NCI-H2029 (cell line): ENCODE measurements at regions not wholly inside any gene's neighbourhood (a gene's known extent, or its start where the extent isn't known, plus 50 kb on each side); places are given as distances from the start of the nearest gene placed in this dataset.
A peak's percentile ranks its signal among the peaks of the same experiment; 100 is the strongest.

Source experiments
- DNase-seq: peaks from one replicate; lab custom pipeline; 2025; lab: John Stamatoyannopoulos, UW

GRCh38 chr3:150064971-150065370, 94.3 kb upstream of the PFN2 start:
- no peak for DNase-seq

- no peak for DNase-seq
Observed at GRCh38 chr3:150063237-150063636, 92.5 kb upstream of the PFN2 start.

GRCh38 chr3:150062492-150062891, 91.8 kb upstream of the PFN2 start:
- no peak for DNase-seq

DNA sequence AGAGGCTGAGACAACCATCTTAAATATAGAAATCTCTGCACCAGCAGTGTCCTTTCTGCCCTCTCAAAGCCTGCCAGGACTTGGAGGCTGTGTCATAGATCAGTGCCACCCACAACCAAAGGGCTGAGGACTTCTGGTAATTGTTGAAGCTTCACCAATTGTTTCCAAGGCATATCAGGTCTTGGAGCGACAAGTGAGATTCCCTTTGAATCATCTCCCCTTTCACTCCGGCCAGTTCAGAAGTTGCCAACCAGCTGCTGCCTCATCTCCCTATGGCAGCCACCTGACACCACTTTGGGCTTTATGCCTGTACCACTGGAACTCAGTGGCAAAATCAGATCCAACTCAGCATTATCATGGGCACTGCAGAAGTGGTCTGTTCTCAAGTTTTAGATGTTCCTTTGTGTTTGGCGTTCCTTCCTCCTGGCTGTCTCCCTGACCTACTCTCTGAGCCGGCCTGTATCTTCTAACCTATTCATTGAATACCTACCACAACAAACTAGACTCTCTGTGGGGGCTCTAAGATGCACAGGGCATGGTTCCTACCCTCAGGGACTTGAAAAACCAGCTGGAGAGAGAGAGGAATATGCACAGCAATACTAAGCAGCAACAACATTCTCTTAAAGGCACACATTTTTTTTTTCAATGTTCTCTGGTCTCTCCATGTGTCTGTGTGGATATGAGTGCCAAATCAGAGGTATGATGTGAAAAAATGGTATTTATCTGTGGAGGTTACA, 90.8 kb upstream of the PFN2 start:
- no peak for DNase-seq

DNA sequence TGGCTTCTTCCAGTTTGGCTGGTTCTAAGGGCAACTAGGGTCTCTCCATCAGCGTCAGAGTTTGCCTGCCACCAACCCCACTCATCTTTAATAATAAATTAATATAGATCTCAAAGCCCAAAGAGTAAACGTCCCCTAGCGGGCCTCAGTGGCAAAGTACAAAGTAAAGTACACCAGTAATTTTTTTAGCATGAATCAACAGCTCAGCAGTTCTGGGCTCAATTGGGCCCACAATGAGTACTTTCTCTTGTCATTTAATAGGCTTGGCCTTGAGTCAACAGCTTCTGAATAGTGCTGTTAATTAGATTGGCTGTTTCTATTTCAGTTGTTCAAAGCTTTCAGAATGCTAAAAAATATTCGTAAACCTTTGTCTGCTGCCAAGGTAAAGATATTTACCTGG, 89.0 kb upstream of the PFN2 start:
- DNase-seq, result peak; percentile 40

DNA sequence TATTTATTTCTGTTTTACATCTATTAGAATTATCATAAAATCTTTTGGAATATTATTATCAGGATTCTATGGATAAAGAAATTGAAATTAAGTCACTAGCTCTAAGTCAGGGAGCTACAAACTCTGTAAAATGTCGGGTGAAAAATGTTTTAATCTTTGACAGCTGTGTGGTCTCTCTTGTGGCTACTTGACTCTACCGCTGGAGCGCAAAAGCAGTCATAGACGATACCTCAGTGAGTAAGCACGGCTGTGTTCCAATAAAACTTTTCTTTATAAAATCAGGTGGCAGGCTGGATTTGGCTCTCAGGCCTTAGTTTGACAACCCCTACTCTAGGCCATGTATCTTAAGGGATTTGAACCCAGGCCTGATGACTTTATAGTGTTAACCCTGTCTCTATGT, 88.5 kb upstream of the PFN2 start:
- no peak for DNase-seq

DNA sequence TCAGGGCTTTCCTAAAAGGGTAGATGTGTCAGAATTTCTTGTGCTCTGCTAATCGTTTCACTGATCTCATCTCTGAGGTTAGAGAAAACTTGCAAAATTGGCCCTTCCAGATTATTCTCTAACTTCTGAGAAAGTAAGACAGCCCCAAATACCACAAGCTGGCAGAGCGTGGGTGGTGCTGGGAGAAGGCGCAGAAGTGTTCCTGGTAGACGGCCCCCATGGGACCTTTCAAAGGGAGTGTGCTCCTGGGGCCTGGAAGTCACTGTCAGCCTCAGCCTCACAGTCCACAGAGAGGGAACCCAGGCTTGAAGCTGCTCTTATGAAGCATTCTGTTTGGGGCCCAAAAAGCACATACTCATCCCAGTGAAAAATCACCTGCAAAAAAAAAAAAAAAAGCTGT, 86.5 kb upstream of the PFN2 start:
- DNase-seq, result no peak

DNA sequence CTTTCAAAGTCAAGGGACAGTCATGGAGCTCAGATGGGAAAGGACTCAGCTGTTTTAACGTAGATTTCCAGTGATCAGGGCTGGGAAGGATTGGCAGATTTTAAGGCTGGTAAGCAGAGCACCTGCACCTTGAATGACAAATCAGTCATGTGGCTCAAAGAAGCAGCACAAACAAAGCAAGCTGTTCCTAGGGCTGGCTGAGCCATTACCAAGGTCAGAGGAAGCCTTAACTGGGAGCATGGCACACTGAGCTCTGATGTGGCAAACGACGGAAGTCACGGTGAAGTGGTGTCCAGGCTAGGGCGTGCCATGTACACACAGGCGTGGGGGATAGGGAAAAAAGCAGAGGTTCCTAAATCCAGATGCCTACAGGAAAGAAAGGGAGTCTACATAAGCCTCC, 84.6 kb upstream of the PFN2 start:
- no peak for DNase-seq

- DNase-seq, result no peak
Observed at GRCh38 chr3:150054635-150055034, 83.9 kb upstream of the PFN2 start.

DNA sequence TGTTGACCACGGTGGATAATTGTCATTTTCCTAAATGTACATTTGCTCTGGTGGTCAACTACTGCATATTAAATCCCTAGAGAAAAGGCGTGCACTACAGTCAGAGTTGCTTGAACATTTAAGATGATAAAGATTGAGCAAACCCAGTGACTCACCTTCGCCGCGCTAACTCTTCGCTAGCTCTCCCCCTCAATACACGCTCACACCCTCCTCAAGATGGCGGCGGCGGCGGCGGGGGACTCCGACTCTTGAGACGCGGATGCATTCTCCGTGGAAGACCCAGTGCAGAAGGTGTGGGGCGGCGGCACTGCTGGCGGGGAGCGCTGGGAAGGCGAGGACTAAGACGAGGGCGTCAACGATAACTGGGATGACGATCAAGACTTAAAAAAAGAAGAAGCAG, 79.8 kb upstream of the PFN2 start:
- DNase-seq, result no peak

- no peak for DNase-seq
Observed at GRCh38 chr3:150049317-150049716, 78.6 kb upstream of the PFN2 start.

DNA sequence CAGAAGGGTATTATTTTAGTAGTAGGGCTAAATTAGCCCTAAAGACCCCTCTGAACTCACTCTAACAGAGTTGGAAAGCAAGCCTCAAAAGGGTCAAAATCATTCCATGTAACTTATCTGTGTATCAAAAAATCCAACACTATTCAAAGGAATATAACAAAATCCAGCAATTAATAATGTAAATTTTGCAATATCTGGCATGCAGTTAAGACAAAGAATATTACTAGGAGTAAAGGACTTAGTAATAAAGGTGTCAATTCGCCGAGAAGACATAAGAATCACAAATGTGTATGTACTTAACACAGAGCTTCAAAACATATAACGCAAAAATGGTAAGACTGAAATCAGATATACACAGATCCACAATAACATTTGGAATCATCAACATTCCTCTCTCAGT, 71.2 kb upstream of the PFN2 start:
- no peak for DNase-seq

DNA sequence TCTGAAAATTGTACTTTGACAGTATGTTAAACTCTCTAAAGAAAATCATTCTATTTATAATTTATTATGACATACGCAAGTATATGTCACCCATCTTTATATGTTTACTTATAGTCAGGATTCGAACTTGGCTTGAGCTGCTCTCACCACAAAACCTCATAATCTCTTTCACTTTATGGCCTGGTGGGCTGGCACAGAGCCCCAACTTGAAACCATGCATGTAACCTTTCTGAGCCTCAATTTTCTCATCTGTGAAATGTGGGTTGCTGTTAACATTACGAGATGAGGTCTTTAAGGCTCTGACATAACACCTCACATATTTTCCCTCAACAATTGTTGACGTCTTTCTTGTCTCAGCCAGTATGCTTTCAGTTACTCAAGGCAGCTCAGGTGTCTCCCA, 69.4 kb upstream of the PFN2 start:
- DNase-seq, result no peak

GRCh38 chr3:150038830-150039229, 68.1 kb upstream of the PFN2 start:
- DNase-seq, result peak; percentile 87

DNA sequence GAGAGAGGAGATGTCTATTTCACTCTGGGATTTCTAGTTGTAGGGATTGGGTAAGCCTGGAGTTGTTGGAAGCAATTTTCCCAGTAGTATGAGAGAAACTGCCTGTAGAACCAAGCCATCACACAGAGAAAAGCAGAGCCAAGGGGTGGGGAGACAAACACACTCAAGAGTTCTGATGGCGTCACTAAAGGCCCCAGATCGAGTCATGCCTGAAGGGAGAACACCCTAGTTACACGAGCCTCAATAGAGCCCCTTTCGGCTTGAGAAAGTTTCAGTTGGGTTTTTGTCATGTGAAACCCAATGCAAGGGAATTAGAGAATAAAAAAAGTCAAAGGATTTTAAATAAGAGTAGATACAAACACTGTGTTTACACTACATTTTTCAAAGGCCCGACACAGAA, 66.1 kb upstream of the PFN2 start:
- DNase-seq, result no peak

DNA sequence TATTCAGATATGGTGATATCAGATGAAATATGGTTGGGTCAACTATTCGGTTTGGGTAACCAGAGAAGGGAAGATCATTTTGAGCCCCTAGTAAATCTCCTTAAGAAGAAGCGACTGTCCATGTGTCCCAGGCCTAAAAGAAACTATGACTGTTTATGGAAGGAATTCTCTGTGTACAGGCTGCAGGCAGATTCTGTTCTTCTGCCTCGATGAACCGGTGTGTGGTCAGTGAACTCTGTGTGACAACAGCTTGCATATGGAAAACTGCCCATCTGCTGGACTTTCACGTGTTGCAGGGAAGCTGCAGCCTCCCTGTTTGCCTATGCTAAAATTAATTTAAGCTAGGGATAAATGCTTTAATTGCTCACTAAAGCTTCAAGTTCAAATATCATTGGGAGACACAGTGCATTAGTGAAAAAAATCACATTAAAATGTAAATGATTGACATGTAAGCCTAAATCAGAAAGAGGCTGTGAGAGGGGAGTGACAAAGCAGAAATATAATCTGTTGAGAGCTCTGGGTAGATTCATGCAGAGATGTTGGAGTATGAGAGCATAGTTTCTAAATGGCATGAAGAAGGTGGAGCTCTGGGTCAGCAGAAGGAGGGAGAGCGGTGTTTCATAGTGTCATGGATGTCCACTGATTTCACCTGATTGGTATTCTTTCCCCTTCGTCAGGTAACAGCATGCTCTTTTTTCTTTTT, 65.4 kb upstream of the PFN2 start:
- DNase-seq, result no peak

DNA sequence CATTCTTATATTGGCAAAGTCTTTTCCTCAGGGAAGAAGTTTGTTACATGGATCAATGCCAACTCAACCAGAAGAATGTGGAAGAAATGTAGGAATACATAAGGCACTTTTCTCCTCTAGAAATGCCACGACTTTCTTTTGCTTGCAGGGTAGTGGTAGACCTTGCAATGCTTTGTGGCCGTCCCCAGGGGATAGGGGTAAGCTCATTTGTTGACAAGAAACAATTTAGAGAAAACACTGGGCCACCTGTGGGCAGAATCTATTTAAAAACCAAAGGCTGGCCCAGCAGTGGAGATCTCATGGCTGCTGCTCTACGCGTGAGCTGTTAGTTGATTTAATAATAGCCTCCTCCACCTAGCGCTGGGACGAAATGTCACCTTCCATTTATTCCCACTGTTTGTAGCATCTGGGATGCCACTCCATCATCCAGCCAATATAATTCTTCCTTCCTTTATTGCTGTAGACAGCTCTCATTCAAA, 64.6 kb upstream of the PFN2 start:
- DNase-seq, result no peak

GRCh38 chr3:150033721-150034120, 63.0 kb upstream of the PFN2 start:
- no peak for DNase-seq

DNA sequence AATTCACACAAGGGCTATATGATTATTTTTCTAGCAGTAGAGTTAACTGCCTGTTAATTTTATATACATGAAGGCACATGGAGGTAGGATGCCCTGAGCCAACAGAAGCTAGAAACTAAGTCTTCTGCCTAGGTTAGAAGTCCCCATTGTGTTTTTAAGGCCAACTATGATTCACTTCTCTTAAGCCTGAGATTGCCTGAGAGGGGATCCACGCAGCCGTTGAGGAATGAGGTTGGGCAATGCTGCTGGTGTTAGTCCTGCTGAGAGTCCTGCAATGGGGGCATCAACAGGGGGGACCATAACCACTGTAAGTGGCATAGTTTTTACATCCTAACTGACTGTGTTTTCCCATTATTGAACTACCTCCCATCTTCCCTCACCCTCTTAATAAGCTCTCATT, 60.1 kb upstream of the PFN2 start:
- no peak for DNase-seq

GRCh38 chr3:150023239-150023636, 52.5 kb upstream of the PFN2 start:
- no peak for DNase-seq

DNA sequence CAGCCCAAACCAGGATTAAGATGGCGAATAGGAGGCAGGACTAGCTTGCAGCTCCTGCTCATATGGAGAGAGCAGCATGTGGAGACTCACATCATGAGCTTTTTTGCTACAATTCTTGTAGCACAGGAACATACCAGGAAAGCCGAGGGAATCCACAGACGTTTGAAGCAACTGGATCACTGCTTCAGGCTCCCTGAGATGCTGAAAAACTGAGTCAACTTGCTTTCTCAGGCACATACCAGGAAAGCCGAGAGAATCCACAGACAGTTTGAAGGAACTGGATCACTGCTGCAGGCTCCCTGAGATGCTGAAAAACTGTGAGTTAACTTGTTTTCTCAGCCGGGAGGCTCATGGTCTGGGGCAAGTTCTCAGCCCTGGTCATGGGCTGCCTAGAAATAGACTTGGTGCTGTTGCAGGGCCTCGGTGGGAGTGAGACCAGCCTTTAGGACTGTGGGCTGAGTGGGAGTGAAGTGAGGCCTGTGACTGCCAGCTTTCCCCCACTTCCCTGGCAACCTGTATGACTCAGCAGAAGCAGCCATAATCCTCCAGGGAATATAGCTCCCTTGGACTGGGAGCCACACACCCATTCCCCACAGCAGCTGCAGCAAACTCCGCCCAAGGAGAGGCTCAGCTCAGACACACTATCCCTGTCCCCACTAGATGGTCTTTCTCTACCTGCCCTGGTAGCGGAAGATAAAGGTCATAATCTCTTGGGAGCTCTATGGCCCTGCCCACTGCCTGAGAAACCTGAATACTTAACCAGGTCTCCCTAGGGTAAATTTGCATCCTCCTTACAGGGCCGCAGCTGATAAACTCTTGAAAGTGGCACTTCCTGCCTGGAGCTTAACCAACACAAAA, 51.9 kb upstream of the PFN2 start:
- no peak for DNase-seq

- no peak for DNase-seq
Observed at GRCh38 chr3:150020527-150020926, 49.8 kb upstream of the PFN2 start.
